DMS53 treated with DMSO at 0.1 percent for 48 hours (cell line): ENCODE measurements at regions not wholly inside any gene's neighbourhood (a gene's known extent, or its start where the extent isn't known, plus 50 kb on each side); places are given as distances from the start of the nearest gene placed in this dataset.
"Not testable (repeated sequence)": the region's sequence is repeated elsewhere in the genome, so short reads cannot be mapped to it uniquely, and the experiment has no call there.

ENCODE experiments used
- DNase-seq: peaks from one replicate; lab custom pipeline; 2025; ENCODE audit not compliant: unreplicated experiment; lab: John Stamatoyannopoulos, UW

DNA sequence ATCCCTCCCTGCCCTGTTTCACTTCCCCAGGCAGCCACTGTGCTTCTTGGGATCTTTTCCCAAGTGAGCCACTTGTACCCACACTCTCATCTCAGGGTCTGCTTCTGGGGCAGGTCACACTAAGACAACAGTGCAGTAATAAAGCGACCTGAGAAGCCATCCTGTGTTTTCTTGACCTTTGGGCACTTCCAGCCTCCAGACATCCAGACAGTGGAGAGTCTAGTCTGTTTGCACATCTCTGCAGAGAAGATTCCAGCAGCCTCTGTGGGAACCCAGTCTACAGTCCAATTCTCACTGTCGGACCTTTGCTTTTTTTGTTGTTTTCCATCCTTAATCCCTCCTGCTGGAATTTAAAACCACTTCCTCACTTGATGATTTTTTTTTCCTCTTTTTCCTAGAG lies 50.3 kb upstream of the ATP6AP2 start:
- DNase-seq = no peak

DNA sequence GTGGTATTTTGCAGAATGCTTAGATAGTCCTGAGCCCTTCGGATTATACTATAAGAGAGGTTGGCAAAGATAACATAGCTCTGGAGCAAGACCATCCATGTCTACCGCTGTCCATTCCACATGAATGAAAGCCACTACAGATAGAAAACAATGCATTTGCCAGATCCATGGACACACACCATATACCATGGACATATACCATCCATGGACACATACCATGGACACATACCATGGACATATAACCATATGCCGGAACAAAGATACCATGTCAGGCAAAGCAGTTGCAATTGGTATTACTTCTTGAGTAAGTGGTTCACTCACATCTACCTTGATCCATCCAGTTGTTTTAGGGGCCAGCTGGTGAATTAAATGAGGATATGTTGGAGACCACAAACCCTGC lies 53.2 kb upstream of the ATP6AP2 start:
- DNase-seq = no peak

DNA sequence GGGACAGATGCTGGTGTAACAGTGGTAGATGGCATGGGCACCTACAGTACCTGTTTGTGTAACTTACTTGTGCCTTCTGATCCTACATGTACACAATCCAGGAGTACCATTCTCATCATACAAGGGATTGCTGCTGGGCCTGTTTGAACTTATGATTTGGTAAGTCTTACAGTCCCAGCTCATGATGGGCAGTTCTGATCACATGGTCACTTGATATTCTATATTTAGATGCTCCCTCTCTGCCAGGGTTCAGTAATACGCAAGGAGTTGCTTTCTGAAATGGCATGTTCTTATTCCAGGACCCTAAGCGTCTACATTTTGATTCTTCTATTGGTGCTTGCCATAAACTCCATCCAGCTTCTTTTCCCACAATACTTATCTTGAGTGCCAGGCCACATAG lies 54.4 kb upstream of the ATP6AP2 start:
- no peak for DNase-seq

DNA sequence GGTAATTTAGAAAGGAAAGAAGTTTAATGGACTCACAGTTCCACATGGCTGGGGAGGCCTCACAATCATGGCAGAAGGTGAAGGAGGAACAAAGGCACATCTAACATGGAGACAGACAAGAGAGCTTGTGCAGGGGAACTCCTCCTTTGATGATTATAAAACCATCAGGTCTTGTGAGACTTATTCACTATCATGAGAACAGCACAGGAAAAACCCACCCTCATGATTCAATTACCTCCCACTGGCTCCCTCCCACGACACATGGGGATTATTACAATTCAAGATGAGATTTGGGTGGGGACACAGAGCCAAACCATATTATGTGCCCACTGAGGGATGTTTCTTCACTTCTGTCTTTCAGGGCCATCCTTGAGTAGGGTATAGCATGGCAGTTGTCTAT lies 54.9 kb upstream of the ATP6AP2 start:
- not testable (repeated sequence) for DNase-seq

DNA sequence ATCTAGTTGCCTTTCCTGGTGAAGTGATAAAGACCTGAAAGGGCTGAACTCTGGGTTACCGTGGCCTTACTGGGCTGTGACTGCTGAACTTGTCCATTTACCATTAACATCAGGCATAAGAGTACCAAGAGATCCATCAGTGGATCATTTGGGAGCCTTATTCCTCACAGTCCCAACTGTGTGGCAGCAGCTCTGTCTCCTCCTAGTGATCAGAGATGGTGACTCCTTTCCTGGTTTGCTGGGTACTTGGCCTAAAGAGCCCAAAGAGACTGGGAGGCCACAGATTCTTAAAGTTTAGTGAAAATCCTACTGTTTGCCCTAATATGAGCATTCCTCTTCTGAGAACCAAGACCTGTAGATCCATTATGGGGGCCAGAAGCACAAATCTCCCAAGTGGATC lies 56.3 kb upstream of the ATP6AP2 start:
- peak; percentile 0 for DNase-seq

DNA sequence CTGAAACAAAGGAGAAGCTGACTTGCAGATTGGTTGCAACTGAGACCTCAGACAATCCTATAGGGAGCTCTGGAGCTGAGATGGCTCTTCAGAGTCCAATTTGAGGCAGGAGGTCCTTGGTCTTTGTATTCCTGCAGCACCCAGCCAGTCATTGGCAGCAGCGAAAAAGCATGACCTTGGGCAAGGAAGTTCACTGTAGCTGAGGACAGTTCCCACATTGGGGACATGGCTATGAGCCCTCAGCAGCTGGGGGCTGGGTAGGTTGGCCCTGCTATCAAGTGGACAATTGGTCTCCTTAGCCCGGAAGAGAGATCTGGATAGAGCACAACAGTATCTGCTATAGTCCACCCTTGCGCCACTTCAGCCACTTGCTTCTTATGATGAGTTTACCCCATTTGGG lies 56.9 kb upstream of the ATP6AP2 start:
- DNase-seq = no peak

DNA sequence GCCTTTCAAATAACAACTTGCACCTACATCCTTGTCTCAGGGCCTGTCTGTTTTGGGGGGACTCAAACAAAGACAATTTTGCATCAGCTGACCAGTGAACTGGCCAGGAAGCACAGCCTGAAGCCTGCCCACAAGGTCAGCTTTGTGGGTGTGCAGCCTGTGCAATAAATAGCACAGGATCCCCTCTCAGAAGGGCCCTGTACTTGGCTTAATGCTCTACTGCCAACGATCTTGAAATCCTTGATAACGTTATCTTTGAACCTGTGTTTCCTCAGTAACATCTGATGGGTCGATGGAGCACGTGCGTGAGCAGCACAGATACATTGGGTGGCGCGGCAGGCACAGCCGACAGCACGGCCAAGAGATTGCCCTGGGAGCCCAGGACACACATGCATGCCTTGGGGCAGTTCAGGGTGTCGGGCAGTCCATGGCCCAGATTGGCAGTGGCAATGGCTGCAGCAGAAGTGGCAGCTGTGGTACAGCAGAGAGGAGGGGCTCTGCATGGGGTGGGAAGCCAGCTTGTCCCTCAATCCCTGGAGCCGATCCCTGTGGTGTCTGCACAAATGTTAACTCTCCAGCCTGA lies 58.8 kb upstream of the ATP6AP2 start:
- no peak for DNase-seq

DNA sequence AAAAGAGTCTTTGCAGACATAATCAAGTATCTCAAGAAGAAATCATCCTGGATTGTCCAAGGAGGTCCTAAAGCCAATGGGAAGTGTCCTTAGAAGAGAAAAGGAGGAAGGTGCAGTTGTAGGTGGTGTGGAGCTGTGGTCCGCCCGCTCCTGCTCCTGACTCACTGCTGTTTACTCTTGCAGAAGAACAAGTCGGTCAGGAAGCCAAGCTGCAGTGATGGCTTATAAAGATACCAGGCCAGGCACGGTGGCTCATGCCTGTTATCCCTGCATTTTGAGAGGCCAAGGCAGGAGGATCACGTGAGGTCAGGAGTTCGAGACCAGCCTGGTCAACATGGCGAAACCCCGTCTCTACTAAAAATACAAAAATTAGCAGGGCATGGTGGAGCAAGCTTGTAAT lies 66.4 kb upstream of the ATP6AP2 start:
- DNase-seq = no peak

DNA sequence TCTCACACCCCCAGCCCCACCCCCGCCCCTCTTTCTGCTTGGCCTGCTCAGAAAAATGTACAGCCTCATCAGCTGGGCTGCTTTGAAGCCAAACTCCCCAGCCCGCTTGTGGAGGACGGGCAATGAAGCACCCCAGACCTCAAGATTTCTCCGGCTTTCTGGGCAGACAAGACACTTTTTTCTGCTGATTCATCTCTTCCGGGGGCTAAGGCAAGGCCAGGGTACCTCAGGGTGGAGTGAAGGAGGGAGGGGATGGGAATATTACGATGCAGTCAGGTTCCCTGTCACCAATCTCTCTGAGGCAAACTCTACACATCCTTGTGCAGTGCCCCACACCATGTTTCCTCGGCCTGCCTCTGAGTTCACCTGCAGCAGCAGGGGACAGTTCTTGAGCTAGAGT lies 66.9 kb upstream of the ATP6AP2 start:
- DNase-seq = no peak

DNA sequence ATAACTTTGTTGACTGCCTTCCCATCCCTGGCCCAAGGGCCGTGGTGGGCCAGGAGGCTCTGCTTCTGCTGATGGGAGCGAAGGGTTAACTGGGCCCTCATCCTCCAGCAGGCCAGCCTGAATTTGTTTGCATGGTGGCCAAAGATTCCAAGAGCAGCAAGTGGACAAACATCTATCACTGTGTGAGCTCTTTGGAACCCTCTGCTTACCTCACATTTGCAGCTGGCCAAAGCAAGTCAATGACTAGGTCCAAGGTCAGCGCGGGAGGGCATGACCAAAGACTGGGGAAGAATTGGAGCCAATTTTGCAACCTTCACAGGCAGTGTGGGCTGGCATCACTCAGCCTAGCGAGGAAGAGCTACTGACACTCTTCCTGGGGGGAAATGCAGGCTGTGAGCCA lies 67.8 kb upstream of the ATP6AP2 start:
- no peak for DNase-seq

DNA sequence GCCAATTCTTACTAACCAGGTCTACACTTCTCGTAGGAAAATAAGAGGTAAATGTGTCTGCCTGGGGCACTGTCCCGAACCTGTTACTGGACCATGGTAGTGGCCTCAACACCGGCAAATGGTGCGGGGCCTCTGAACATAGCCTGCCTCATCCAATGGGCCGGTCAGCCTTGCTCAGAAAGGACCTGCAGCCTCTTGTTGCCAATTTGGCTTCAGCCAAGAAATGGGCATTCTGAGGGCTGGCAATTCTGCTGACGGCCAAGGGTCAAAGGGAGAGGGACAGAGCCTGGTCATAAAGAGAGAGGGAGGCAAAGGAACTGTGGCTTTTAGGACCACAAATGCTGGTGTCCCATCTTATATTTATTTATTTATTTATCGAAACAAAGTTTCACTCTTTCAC lies 69.5 kb upstream of the ATP6AP2 start:
- no peak for DNase-seq

DNA sequence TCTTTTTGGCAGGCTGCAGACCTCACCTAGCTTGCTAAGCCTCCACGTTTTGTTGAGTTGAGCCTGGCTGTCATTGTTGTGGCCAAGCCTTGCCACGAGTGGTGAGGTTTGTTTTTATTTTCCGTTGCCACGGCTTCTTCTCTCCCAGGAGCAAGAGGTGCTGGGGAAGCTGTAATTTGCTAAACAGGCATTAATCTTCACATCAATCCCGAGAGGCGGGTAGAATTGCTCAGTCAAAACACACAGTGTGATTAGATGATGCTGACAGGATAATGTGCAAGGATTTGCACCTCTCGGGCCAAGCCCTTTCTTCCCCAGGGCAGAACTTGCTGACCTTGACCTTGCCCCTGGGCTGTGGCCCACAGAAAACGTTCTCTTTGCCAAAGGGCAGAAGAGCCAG lies 72.2 kb upstream of the ATP6AP2 start:
- DNase-seq = no peak

DNA sequence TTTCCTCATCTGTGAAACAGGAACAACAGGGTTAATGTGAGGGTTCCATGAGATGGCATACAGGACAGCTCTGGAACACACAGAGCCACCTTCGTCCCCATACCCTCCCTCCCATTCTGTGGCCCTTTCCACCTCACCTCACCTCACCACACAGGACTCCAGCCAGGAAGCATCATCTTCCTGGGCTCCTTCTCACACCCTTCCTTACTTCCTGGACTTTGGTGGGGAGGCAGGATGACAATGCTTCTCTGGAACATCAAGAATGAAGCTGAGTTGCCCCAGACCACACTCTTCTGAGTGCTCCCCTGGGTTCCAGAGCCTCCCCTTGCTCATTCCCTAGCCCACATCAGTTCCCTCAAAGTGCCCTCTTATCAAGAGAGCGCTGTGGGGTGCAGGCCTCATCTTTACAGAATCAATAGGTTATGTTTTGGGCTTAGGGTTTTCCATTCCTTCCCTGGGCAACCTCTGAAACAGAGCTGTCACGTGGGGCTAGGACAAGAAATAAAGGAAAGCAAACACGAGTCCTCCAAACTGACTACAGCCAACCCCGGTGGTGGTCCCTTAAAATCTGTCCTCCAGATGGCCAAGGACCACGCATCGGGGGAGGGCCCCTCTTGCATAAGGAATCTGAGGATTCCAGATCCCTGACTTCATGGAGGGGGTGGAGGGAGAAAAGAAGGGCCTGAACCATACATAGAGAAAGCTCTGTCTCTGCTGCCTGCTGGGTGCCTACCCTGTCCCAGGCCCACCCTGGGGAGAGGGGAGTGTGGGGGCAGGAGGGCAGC lies 74.4 kb upstream of the ATP6AP2 start:
- no peak for DNase-seq

DNA sequence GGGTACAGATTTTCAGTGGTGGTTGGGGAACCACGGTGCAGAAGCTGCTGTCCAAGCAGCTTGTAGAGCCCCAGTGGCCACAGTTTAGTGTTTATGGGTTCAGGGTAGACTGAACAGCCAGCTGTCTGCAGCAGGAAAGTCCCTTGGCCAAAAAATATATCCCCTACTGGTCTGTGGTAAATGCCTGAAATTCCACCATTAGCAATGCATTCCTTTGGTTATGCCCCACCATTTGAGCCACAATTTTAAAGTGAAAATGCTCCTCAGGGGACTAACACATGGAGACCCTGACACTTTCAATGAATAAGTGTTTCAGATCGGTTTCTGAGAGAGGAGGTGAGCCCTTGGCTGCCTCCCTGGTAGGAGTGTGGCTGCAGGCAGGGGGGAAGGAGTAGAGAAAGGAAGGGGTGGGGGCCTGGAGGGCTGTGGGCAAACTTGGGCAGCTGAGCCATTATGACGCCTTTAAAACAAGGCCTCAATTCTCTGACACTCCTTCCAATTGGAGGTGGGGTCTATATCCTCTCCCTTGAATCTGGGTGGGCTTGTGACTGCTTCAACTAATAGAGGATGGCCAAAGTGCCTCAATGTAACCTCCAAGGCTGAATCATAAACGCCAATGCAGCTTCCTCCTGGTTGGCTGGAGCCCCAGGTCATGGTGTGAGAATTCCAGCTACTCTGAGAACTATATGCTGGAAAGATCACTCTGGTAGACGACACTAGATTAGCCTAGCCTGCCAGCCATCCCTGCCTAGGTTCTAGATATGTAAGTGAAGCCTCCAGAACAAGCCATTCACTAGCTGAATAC lies 75.8 kb upstream of the ATP6AP2 start:
- no peak for DNase-seq

DNA sequence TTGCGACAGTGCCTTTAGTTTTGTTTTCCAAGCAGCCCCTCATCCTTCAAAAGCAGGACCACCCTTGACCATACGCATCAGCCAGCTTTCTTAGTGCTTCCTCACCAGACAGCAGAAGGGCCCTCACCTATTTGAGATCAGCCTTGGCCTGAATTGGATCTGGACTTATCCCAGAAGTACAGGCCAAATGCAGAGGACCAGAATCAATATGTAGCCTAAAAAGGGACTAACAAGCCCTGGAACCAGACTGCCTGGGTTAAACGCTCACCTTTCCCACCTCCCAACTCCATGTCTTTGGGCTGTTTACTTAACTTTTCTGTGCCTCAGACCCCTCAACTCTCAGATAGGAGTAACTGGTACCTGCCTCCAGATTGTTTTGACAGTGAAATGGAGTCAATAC lies 77.7 kb upstream of the ATP6AP2 start:
- DNase-seq = no peak

DNA sequence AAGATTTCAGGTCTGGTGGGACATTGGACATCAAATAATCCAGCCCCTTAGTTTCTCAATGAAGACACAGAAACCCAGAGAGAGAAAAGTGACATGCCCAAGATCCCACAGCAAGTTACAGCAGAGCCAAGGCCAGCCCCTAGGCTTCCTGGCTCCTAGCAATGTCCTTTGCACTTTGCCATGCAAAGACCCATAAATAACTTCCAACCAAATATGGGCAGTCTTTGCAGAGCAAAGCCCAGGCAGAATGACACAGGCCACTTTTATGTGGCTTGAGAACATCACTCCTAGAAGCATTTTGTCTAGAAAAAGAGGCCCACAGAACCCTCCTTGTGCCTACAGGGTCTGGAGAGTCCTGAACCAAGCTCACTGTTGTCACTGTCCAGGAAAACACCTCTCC lies 78.1 kb upstream of the ATP6AP2 start:
- no peak for DNase-seq

DNA sequence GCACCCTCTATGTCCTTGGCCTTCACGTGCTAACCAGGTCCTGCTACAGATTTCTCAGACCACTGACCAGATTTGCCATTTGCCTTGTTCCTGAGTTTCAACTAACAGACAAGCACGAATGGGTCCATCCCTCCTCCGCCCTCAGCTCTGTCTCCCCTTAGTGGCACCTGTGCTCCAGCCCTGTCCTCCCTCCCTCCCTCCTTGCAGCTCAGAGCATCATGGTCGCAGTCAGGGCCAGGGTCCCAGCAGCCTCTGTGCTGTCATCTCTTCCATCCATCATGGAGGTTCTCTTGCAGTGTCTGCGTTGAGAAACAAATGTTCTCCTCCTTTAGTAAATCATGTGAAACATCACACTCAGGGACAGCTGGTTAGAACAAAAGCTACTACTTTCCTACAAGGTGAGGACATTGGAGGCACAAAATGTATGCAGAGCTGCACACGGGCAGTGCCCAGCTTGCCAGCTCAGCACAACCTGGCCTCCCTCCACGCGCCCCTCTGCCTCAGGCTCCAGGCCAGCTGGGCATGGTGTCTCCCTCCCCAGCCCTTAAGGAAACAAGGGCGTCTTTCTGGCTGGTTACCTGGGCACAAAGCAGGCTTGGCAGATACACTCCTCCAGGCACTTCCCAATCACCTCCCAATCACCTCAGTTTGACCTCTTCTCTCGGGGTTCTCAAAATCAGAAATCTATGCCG lies 79.5 kb upstream of the ATP6AP2 start:
- no peak for DNase-seq

DNA sequence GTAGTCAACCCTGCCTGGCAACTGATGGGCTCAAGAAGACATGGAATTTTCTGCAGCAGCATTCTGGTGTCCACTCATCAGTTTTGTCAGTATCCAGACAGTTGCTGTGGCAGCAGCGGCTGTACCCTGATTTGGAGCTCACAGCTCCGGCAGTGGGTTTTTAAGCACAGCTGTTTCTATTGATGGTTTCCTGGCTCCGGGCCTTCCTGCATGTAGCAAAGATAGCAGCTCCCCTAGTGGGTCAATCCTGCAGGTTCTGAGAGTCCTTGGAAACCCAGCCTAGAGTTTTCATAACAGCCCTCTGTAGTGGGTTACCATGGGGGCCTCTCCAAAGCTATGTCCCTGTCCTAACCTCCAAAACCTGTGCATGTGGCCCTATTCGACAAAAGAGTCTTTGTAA lies 84.0 kb upstream of the ATP6AP2 start:
- no peak for DNase-seq

DNA sequence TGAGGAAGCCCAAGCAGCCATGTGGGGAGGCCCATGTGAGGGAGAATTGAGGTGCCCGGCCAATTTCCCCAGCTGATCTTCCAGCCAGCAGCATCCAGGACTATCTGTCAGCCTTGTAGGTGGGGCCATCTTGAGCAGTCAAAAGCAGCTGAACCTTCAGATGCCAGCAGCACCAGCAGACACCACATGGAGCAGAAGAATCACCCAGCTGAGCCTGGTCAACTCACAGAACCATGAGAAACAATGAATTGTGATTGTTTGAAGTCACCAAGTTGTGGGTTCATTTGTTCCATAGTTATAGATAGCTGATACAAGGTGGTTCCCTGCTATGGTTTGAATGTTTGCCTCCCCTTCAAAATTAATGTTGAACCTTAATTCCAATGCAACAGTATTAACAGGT lies 85.1 kb upstream of the ATP6AP2 start:
- DNase-seq = no peak

DNA sequence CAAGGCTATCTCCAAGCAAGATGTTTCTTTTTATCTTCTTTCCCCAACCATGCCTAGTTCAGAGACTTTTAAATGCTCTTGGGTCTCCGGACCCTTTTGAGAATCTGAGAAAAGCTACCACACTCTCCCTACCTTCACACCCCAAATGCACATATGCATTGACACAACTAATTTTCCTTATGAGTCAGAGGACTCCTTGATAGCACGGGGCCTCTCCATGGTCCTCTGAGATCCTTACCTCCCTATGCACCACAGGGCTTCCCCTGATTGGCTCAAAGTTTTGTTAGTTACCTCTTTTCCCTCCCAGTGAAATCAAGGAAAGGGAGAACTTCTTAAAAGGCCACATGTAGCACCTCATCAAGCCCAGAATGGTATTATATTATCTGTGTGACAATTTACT lies 86.8 kb upstream of the ATP6AP2 start:
- DNase-seq = no peak

DNA sequence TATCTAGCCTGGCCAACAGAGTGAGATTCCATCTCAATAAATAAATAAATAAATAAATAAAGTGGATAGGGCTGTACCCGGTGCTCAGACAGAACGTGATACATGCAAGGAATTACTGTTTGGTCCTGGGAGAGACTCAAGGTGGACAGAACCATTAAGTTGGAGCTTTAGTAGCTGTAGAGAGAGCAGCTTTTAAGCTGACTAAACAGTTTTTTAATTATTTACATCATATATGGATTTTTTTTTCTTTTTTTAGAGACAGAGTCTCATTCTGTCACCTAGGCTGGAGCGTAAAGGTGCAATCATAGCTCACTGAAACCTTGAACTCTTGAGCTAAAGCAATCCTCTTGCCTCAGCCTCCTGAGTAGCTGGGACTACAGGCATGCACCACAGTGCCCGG lies 92.5 kb upstream of the ATP6AP2 start:
- no peak for DNase-seq

DNA sequence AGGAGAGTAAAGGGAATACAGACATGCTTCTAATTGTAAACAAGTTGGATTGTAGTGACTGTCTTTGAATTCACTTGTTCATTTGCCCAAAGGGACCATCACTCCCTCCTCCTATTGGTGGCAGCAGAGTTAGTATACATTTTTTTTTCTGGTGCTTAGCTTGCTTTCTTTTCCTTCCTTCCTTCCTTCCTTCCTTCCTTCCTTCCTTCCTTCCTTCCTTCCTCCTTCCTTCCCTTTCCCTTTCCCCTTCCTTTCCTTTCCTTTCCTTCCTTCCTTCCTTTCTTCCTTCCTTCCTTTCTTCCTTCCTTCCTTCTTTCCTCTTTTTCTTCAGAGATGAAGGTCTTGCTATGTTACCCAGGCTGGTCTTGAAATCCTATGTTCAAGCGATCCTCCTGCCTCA lies 94.8 kb upstream of the ATP6AP2 start:
- DNase-seq = no peak
